ENCODE measurements at regions not wholly inside any gene's neighbourhood (a gene's known extent, or its start where the extent isn't known, plus 50 kb on each side); places are given as distances from the start of the nearest gene placed in this dataset.

GRCh38 chr3:110708156-110708555 is 363.5 kb upstream of the NECTIN3 start:
- Histone ChIP-seq H3K4me3 (ENCODE audit: low read length) (no peak overlapping the region), H3K27ac (ENCODE audit: low read length) (no peak overlapping the region), H3K9me2 (ENCODE audit: insufficient read depth, low read length) (no peaks in the 10 kb centered on the region), H3K9me3 (ENCODE audit: low read length) (no peaks in the 10 kb centered on the region), H3K36me3 (ENCODE audit: insufficient read depth, low read length) (no peaks in the 10 kb centered on the region), H2AFZ (ENCODE audit: low read depth, low read length) (no peak overlapping the region), H3K9ac (ENCODE audit: low read length) (no peak overlapping the region), H3K4me2 (ENCODE audit: low read length) (no peak overlapping the region), H3K27me3 (ENCODE audit: insufficient read depth, low read depth, low read length) (no peaks in the 10 kb centered on the region), H4K20me1 (ENCODE audit: insufficient read depth) (no peaks in the 10 kb centered on the region), H3F3A (ENCODE audit: insufficient read depth, low read length, poor library complexity, severe bottlenecking) (no peaks in the 10 kb centered on the region), H3K79me2 (replicated peaks; ENCODE audit: insufficient read depth, low read length) (no peaks in the 10 kb centered on the region)
- TF ChIP-seq EZH2 (IDR thresholded peaks at IDR 0.05; ENCODE audit: borderline replicate concordance, insufficient read depth, low read length, poor library complexity, severe bottlenecking) (no peak), CTCF (IDR thresholded peaks at IDR 0.05; ENCODE audit: poor library complexity, severe bottlenecking) (no peak), TAF1 (IDR thresholded peaks at IDR 0.05; ENCODE audit: low read depth) (no peak), POLR2AphosphoS5 (IDR thresholded peaks at IDR 0.05) (no peak), RAD21 (conservative IDR thresholded peaks at IDR 0.05) (no peak), REST (IDR thresholded peaks at IDR 0.05; ENCODE audit: borderline replicate concordance) (no peak), MXI1 (conservative IDR thresholded peaks at IDR 0.05; ENCODE audit: poor library complexity, severe bottlenecking) (no peak), SMC3 (conservative IDR thresholded peaks at IDR 0.05; ENCODE audit: poor library complexity) (no peak), EP300 (conservative IDR thresholded peaks at IDR 0.05; ENCODE audit: poor library complexity, severe bottlenecking) (no peak)

GRCh38 chr3:110710156-110710555 is 361.5 kb upstream of the NECTIN3 start:
- Histone ChIP-seq H2AFZ (ENCODE audit: low read depth, low read length) (no peak overlapping the region), H3K4me2 (ENCODE audit: low read length) (no peak overlapping the region), H3K27me3 (ENCODE audit: insufficient read depth, low read depth, low read length) (no peaks in the 10 kb centered on the region), H3K27ac (ENCODE audit: low read length) (no peak overlapping the region), H3K9me2 (ENCODE audit: insufficient read depth, low read length) (no peaks in the 10 kb centered on the region), H3K9ac (ENCODE audit: low read length) (no peak overlapping the region), H4K20me1 (ENCODE audit: insufficient read depth) (no peaks in the 10 kb centered on the region), H3K79me2 (replicated peaks; ENCODE audit: insufficient read depth, low read length) (no peaks in the 10 kb centered on the region), H3F3A (ENCODE audit: insufficient read depth, low read length, poor library complexity, severe bottlenecking) (no peaks in the 10 kb centered on the region), H3K4me3 (ENCODE audit: low read length) (no peak overlapping the region), H3K9me3 (ENCODE audit: low read length) (no peaks in the 10 kb centered on the region), H3K36me3 (ENCODE audit: insufficient read depth, low read length) (no peaks in the 10 kb centered on the region)
- TF ChIP-seq REST (IDR thresholded peaks at IDR 0.05; ENCODE audit: borderline replicate concordance) (no peak), MXI1 (conservative IDR thresholded peaks at IDR 0.05; ENCODE audit: poor library complexity, severe bottlenecking) (no peak), TAF1 (IDR thresholded peaks at IDR 0.05; ENCODE audit: low read depth) (no peak), SMC3 (conservative IDR thresholded peaks at IDR 0.05; ENCODE audit: poor library complexity) (no peak)
